GM19455 (cell line): ENCODE measurements at regions not wholly inside any gene's neighbourhood (a gene's known extent, or its start where the extent isn't known, plus 50 kb on each side); places are given as distances from the start of the nearest gene placed in this dataset.
"Not testable (repeated sequence)": the region's sequence is repeated elsewhere in the genome, so short reads cannot be mapped to it uniquely, and the experiment has no call there.

Experiments
- ATAC-seq: cut with Tn5 transposase; IDR thresholded peaks from one replicate; pipeline ENCODE4 v1.9.1; 2021; ENCODE audit not compliant: unreplicated experiment

DNA sequence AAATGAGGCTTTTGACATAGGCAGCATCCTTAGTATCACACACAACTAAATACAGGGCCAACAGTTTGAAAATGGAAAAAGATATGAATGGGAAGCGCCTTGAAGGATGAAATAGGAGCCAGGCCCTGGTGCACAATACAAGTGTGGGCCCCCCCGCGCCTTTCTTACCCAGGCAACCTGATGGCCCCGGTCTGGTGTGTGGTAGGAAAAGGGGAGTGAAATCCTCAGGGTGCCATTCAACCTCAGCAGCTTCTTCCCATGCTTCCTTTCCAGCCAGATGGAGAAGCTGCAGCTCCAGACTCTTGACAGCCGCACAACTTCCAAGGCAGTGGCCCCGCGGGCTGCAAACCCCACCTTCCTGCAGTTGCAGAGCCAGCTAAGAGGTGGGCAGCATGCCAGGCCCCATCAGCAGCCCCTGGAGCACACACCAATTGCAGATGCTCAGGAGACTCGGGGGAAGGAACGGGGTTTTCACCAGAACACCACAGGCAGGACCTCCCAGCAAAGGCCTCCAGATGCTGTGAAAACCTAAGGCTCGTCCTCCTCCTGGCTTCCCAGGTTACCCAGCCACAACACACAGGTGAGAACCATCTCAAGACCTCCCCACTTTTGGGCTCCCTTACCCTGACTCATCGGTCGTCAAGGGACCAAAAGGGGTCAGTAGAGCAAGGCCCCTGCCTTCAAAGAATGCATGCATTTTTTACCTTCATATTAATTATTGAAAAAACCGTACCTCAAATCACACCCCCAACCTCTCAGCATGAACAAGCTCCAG lies 101.6 kb downstream of the CPN2 start:
- ATAC-seq: no peak

GRCh38 chr3:194250098-194251002 lies 100.8 kb downstream of the CPN2 start:
- ATAC-seq: no peak

DNA sequence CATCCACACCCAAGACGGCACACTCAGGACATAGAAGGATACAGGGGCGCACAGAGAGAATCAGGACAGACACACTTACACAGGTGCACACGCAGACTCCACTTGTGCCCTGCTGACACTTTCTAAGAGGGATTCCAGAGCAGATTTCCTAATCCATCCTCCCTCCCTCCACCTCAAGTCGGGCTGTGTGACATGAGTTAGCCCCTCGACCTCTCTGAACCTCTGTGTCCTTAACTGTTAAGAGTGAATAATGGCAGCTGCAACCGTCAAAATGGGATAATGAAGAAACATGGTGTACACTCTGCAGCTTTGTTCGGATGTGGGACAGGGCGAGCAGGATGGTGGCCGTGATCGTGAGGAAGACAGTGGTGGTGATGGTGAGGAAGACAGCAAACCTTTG lies 100.1 kb downstream of the CPN2 start:
- ATAC-seq: no peak

DNA sequence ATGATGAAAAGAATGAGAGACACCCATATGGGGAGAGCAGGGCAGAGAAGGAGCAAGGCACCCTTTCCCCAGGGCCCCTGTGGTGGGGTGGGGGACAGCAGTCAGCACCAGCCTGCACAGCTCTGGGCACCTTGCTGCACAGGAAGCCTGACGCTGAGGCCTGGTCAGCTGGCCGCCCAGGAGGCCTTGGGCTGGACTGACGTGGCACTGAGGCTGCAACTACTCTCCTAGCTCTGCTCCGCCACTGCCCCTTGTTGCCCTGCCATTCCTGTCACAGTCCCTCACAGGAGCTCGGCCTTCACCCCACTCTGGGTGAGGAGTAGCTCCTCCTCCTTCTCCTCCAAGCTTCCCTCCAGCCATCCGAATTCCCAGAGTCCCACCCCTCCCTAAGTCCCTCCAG lies 99.7 kb downstream of the CPN2 start:
- ATAC-seq: no peak

DNA sequence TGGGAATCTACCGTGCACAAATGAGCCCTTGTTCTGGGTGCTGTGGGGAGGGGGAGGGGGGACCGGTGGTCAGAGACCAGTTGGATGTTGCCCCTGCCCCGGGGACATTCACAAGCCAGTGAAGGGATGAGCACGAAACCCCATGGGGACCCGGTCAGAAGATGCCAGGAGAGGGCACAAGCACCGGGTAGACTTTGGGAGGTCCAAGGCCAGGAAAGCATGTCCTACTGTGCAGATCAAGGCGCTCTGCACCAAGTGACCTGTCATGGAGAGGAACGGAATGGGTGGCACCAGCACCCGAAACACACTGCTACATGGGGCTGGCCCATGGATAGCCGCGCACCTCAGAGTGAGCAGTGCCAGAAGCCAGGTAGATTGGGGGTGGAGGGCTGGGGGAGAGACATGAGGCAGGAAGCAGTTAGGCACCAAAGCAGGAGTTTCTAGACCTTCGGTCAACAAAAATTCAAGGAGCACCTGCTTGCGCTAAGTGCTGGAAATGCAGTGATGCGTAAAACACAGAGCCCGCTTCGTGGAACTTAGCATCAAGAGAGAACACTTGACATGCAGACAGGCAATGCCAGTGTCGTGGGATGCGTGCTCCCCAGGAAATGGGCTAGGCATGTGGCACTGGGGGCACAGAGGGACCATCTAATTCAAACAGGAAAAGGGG lies 99.1 kb downstream of the CPN2 start:
- no peak for ATAC-seq

- no peak for ATAC-seq
Observed at GRCh38 chr3:194253270-194253669, 97.9 kb downstream of the CPN2 start.

GRCh38 chr3:194254040-194254439 lies 97.1 kb downstream of the CPN2 start:
- no peak for ATAC-seq

GRCh38 chr3:194255252-194256039 lies 95.7 kb downstream of the CPN2 start:
- peak; percentile 51 for ATAC-seq

GRCh38 chr3:194256040-194256945 lies 94.8 kb downstream of the CPN2 start:
- no peak for ATAC-seq

- ATAC-seq: no peak
Observed at GRCh38 chr3:194257151-194257621, 93.9 kb downstream of the CPN2 start.

- ATAC-seq: no peak
Observed at GRCh38 chr3:194257916-194258668, 93.0 kb downstream of the CPN2 start.

DNA sequence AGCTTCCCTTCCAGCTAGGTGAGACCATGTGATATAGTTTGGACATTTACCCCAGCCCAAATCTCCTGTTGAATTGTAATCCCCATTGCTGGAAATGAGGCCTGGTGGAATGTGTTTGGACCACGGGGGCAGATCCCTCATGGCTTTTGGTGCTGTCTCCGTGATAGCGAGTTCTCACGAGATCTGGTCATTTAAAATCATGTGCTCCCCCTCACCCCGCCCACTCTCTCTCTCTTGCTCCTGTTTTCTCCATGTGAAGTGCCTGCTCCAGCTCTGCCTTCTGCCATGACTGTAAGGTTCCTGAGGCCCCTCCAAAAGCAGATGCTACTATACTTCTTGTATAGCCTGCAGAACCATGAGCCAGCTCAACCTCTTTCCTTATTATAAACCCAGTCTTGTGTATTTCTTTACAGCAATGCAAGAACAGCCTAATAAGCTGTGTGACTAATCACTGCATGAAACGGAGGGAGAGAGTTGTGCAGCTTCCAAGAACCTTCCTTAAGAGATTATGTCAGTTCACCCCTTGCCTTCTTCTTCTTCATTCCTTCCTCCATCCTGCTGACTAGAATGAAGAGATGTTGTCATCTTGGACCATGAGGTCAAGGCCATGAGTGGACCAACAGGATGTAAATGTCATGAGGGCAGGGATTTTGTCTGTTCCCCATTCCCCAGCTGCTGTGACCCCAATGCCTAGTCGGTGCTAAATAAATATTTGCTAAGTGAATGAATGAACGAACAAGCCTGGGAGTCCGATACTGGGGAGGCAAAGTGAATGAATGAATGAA lies 91.0 kb downstream of the CPN2 start:
- no peak for ATAC-seq

DNA sequence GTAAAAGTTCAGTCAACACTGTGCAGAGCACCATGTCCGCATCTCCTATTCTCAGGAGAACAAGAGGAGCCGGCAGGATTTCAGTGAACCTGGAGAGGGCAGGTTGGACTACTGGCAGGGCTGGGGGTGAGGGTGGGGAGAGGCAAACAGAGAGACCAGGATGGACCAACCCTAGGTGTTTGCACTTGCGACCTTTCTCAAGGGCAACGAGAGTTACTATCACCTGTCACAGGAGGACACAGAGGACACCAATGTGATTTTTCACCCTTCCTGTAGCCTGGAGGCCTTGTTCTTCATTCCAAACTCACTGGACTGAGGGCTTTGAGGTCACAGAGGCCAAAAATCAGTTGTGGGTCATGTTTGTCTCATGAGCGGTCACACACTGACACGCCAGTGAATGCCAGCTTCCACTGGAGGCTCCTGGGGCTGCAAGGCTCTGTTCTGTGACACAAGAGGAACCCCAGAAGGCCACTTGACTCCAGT lies 89.5 kb downstream of the CPN2 start:
- ATAC-seq: no peak

DNA sequence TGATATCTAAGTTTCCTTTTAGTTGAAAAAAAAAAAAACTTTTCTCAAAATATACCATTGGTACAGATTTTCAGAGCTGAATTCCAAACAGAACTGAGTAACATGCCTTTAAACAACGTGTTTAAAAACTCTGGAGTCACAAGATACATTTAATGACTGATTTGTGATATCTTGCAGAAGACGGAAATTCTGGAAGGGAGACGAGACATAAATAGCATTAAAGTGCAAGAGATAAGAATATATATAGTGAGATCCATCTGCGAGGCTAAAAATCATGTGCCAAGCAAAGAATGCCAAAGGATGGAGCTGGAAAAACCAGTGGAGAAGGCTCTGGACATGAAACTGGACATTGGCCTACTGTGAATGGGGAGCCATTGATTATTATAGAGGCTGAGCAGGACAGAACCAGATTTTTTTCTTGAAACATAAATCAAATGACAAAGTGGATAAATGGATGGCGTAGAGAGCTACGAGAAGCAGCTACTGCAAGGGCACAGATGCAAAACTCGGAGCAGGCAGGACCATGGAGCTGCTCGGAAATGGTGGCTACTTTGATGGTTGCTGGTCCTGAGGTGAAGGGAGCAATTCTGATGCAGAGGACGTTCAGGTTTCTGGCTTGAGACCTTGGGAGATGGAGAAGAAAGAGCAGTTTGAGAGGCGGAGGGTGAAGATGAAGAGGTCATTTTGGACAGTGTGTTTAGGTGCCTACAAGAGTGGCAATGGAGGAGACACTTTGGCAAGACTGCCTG lies 88.8 kb downstream of the CPN2 start:
- no peak for ATAC-seq

DNA sequence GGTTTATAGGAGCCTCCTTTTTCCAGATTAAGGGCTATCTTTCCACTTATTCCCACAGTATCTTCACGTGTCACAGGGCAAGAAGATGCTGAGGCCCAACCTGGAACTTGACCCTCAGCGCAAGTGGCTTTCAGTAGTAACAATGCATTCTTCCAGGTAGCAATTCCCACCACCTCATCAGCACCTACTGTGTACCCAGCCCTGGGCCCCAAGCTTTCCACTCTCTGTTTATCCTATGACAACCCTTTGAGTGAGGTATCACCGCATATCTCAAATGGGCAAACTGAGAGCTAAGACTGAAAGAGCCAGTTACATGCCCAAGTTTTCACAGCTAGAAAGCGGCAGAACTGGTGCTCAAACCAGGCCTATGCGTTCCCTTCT lies 88.2 kb downstream of the CPN2 start:
- no peak for ATAC-seq

DNA sequence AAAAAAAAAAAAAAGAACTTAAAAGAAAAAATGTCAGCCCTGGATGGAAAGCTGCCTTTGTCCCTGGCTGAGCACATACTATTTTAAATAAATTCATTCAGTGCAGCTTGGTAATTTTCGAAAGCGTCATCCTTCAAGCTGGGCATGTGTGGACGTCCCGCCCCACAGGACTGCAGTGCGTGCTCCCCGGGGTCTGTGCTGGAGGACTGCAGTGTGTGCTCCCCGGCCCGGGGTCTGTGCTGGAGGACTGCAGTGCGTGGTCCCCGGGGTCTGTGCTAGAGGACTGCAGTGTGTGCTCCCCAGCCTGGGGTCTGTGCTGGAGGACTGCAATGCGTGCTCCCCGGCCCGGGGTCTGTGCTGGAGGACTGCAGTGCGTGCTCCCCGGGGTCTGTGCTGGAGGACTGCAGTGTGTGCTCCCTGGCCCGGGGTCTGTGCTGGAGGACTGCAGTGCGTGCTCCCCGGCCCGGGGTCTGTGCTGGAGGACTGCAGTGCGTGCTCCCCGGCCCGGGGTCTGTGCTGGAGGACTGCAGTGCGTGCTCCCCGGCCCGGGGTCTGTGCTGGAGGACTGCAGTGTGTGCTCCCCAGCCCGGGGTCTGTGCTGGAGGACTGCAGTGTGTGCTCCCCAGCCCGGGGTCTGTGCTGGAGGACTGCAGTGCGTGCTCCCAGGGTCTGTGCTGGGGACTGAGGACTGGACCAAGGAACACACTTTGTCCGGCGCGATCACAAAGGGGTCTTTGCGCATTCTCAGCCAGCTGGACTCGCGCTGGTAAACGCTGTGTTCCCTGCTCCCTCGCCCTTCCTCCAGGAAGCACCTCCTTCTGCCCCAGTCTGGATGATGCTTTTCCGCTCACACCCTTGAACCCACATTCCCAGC lies 86.3 kb downstream of the CPN2 start:
- not testable (repeated sequence) for ATAC-seq
